ENCODE measurements at regions not wholly inside any gene's neighbourhood (a gene's known extent, or its start where the extent isn't known, plus 50 kb on each side); places are given as distances from the start of the nearest gene placed in this dataset.

DNA sequence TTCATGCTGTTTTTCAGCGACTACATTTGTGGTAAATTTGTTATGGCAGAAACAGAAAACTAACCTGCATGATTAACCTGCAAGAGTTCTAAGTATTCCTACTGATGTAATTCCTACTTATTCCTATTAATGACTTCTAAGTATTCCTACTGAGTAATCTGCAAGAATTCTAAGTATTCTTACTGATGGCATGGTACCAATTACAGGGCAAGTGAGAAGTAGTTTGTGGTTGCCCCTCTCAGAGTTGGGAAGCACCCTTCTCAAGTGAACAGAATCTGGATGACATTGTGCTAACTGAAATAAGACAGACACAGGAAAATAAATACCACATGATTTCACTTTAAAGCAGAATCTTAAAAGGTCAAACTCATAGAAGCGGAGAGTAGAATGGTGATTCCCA lies 100.9 kb upstream of the CPNE8 start:
- intact Hi-C loops (cut with DNase I; ENCODE audit: low total_unique reads) = no loop called here
- TF ChIP-seq POLR2A (IDR thresholded peaks at IDR 0.05) = no peak
- no peak for TF ChIP-seq CTCF (IDR thresholded peaks at IDR 0.05)
- no peak for TF ChIP-seq POLR2AphosphoS5 (IDR thresholded peaks at IDR 0.05)
- Histone ChIP-seq H3K9me3 (no peaks in the 10 kb centered on the region), H3K27me3 (no peaks in the 10 kb centered on the region), H3K4me3 (no peak overlapping the region), H3K36me3 (no peaks in the 10 kb centered on the region), H3K27ac (no peak overlapping the region), H3K4me1 (no peaks in the 10 kb centered on the region)
- no peak for DNase-seq (ENCODE audit: low spot score in 2 of 2)

- no peak overlapping the region for H3K4me3 ChIP-seq
- intact Hi-C loops (cut with DNase I; ENCODE audit: low total_unique reads) = no loop called here
- no peak for DNase-seq (ENCODE audit: low spot score in 2 of 2)
- no peaks in the 10 kb centered on the region for H3K36me3 ChIP-seq
- no peaks in the 10 kb centered on the region for H3K9me3 ChIP-seq
- no peaks in the 10 kb centered on the region for H3K4me1 ChIP-seq
- H3K27ac ChIP-seq = no peak overlapping the region
- H3K27me3 ChIP-seq = no peaks in the 10 kb centered on the region
- TF ChIP-seq POLR2AphosphoS5 (IDR thresholded peaks at IDR 0.05) (no peak), POLR2A (IDR thresholded peaks at IDR 0.05) (no peak), CTCF (IDR thresholded peaks at IDR 0.05) (no peak)
Observed at GRCh38 chr12:39005671-39006070, 100.3 kb upstream of the CPNE8 start.

DNA sequence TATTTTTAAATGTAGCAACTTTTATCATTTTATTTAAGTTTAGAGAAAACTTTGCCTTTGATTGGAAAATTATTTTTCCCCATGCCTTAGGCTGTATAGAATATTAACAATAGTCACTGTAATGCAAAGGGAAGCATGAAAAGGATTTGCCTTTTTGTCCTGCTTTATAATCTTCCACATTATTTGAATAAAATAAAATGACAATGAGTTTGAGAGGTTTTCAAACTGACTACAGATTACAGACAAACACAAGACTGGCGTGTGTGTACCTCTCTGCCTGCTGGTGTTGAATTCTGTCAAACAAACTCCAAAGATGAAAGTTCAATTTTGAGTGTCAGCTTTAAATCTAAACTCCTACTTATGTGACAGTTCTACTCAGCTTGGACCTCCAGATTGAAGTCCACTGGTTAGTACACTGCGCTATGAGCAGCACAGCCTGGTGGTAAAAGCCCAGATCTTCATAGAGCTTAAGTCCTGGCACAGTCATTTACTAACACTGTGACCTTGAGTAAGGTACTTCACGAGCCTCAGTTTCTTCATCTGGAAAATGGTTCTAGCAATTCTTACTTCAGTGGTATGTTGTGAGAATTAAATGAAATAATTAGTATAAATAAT lies 98.3 kb upstream of the CPNE8 start:
- DNase-seq (ENCODE audit: low spot score in 2 of 2) = no peak
- no peak overlapping the region for H3K27ac ChIP-seq
- H3K9me3 ChIP-seq = no peaks in the 10 kb centered on the region
- H3K4me1 ChIP-seq = no peaks in the 10 kb centered on the region
- H3K36me3 ChIP-seq = no peaks in the 10 kb centered on the region
- intact Hi-C loops (cut with DNase I; ENCODE audit: low total_unique reads) = no loop called here
- no peak for TF ChIP-seq CTCF (IDR thresholded peaks at IDR 0.05)
- no peak for TF ChIP-seq POLR2A (IDR thresholded peaks at IDR 0.05)
- TF ChIP-seq POLR2AphosphoS5 (IDR thresholded peaks at IDR 0.05) = no peak
- H3K27me3 ChIP-seq = no peaks in the 10 kb centered on the region
- no peak overlapping the region for H3K4me3 ChIP-seq

DNA sequence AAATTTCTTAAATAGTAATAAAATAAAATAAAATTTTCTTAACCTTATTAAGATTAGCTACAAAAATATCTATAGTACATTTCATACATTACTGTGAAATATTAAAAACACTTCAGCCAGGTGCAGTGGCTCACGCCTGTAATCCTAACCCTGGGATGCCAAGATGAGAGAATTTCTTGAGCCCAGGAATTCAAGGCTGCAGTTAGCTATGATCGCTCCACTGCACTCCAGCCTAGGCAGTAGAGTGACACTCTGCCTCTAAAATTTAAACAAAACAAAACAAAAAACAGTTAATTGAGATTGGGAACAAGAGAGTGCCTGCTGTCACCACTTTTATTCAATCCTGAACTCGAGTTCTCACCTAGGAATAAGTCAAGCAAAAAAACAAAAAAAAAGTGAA lies 95.0 kb upstream of the CPNE8 start:
- H3K36me3 ChIP-seq = no peaks in the 10 kb centered on the region
- no peak for DNase-seq (ENCODE audit: low spot score in 2 of 2)
- TF ChIP-seq POLR2AphosphoS5 (IDR thresholded peaks at IDR 0.05) (no peak), POLR2A (IDR thresholded peaks at IDR 0.05) (no peak), CTCF (IDR thresholded peaks at IDR 0.05) (no peak)
- no peak overlapping the region for H3K27ac ChIP-seq
- no peaks in the 10 kb centered on the region for H3K27me3 ChIP-seq
- H3K4me3 ChIP-seq = no peak overlapping the region
- no peaks in the 10 kb centered on the region for H3K4me1 ChIP-seq
- no peaks in the 10 kb centered on the region for H3K9me3 ChIP-seq
- intact Hi-C loops (cut with DNase I; ENCODE audit: low total_unique reads) = no loop called here

DNA sequence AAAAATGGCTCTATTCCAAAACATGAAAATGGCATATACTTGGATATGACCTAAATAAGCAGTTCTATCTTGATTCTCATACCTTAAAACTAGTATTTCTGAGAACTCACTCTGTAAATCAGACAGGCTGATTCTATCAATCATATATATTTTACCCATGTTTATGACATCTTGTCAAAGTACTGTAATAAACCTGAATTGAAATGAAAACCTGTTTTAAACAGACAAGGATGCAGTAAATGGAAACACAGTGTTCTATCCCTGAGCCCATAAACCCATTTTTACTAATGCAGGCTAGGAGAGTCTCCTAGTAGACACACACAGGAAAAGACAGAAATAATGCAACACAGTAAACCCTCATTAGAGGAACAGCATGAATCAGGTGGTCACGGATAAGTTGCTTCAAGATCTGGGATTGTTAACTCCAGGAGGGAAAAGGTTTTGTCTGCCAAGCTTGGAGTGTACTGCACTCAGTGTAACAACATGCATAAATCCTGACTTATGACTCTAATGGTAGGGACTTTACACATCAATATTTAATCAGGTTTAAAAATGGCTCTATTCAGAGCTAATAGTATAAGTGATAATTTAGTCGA lies 93.6 kb upstream of the CPNE8 start:
- DNase-seq (ENCODE audit: low spot score in 2 of 2) = no peak
- intact Hi-C loops (cut with DNase I; ENCODE audit: low total_unique reads) = no loop called here
- Histone ChIP-seq H3K27ac (no peak overlapping the region), H3K36me3 (no peaks in the 10 kb centered on the region), H3K27me3 (no peaks in the 10 kb centered on the region), H3K4me1 (no peaks in the 10 kb centered on the region), H3K9me3 (no peaks in the 10 kb centered on the region), H3K4me3 (no peak overlapping the region)
- TF ChIP-seq POLR2A (IDR thresholded peaks at IDR 0.05) = no peak
- TF ChIP-seq CTCF (IDR thresholded peaks at IDR 0.05) = no peak
- no peak for TF ChIP-seq POLR2AphosphoS5 (IDR thresholded peaks at IDR 0.05)

Data from breast epithelium (tissue), 4 donors.